ENCODE measurements at regions not wholly inside any gene's neighbourhood (a gene's known extent, or its start where the extent isn't known, plus 50 kb on each side); places are given as distances from the start of the nearest gene placed in this dataset.

- TF ChIP-seq POLR2A (IDR thresholded peaks at IDR 0.05; ENCODE audit: low read depth, low read length) (no peak), CTCF (IDR thresholded peaks at IDR 0.05; ENCODE audit: extremely low read depth in 1 of 2, insufficient read depth in 1 of 2, low read depth in 1 of 2, low read length in 2 of 2) (no peak), EZH2 (IDR thresholded peaks at IDR 0.05; ENCODE audit: borderline replicate concordance, low read depth, low read length, severe bottlenecking) (no peak), MAX (IDR thresholded peaks at IDR 0.05; ENCODE audit: insufficient read depth, insufficient read length) (no peak), POLR2AphosphoS5 (IDR thresholded peaks at IDR 0.05; ENCODE audit: insufficient read depth, low read depth, low read length) (no peak)
These were observed 239.7 kb upstream of the RGS6 start for GRCh38 chr14:71692496-71692895.
